Neural cell (in vitro differentiated cells): ENCODE measurements at regions not wholly inside any gene's neighbourhood (a gene's known extent, or its start where the extent isn't known, plus 50 kb on each side); places are given as distances from the start of the nearest gene placed in this dataset.

Experiments used
- H2AFZ ChIP-seq: fragments of 200-600, 300-800 bp; sonication (generic), shearing (Covaris generic); 2 replicates; pipeline ENCODE4 v1.6.0; 2014; ENCODE audit warnings: low read depth, mild to moderate bottlenecking, antibody characterized with exemption, low read length, moderate library complexity
- H3F3A ChIP-seq: fragments of 200-600 bp; shearing (Covaris generic); 2 replicates; pipeline ENCODE4 v1.6.1; 2016; ENCODE audit warnings: mild to moderate bottlenecking, moderate library complexity, mixed read lengths, antibody characterized with exemption, low read length; ENCODE audit not compliant: insufficient read depth, poor library complexity, severe bottlenecking
- H3K27ac ChIP-seq: fragments of 200-600, 300-800 bp; sonication (generic), shearing (Covaris generic); 2 replicates; pipeline ENCODE4 v1.5.1; 2014; ENCODE audit warnings: mild to moderate bottlenecking, low read length, moderate library complexity
- H3K27me3 ChIP-seq: fragments of 300-800, 200-600 bp; sonication (generic), shearing (Covaris generic); 2 replicates; pipeline ENCODE4 v1.6.0; 2014; ENCODE audit warnings: mild to moderate bottlenecking, low read depth, low read length, moderate library complexity; ENCODE audit not compliant: insufficient read depth
- H3K36me3 ChIP-seq: fragments of 300-800, 200-600 bp; sonication (generic), shearing (Covaris generic); 2 replicates; pipeline ENCODE4 v1.5.1; 2014; ENCODE audit warnings: mild to moderate bottlenecking, antibody characterized with exemption, low read length, moderate library complexity; ENCODE audit not compliant: insufficient read depth
- H3K4me2 ChIP-seq: fragments of 300-800, 200-600 bp; sonication (generic), shearing (Covaris generic); 2 replicates; pipeline ENCODE4 v1.6.0; 2014; ENCODE audit warnings: mild to moderate bottlenecking, low read length
- H3K4me3 ChIP-seq: fragments of 300-800, 200-600 bp; sonication (generic), shearing (Covaris generic); 2 replicates; pipeline ENCODE4 v1.5.1; 2014; ENCODE audit warnings: mild to moderate bottlenecking, low read length, moderate library complexity
- H3K79me2 ChIP-seq: fragments of 200-600 bp; shearing (Covaris generic); replicated peaks from 2 replicates; pipeline ENCODE4 v1.6.0; 2014; ENCODE audit warnings: mild to moderate bottlenecking, low read length, moderate library complexity; ENCODE audit not compliant: insufficient read depth
- H3K9ac ChIP-seq: fragments of 300-800, 200-600 bp; sonication (generic), shearing (Covaris generic); 2 replicates; pipeline ENCODE4 v1.6.1; 2016; ENCODE audit warnings: mild to moderate bottlenecking, low read length, mixed read lengths
- H3K9me2 ChIP-seq: fragments of 200-600 bp; shearing (Covaris generic); 2 replicates; pipeline ENCODE4 v1.6.1; 2016; ENCODE audit warnings: mild to moderate bottlenecking, low read length, mixed read lengths; ENCODE audit not compliant: insufficient read depth
- H3K9me3 ChIP-seq: fragments of 200-600, 300-800 bp; sonication (generic), shearing (Covaris generic); 2 replicates; pipeline ENCODE4 v1.6.1; 2016; ENCODE audit warnings: mild to moderate bottlenecking, mixed run types, low read length, moderate library complexity, mixed read lengths
- H4K20me1 ChIP-seq: fragments of 200-600 bp; shearing (Covaris generic); 2 replicates; pipeline ENCODE4 v1.6.1; 2016; ENCODE audit warnings: mild to moderate bottlenecking, mixed run types; ENCODE audit not compliant: insufficient read depth
- CTCF ChIP-seq: fragments of 450-650 bp; IDR thresholded peaks from 2 replicates; pipeline ENCODE4 v1.5.1; 2014; ENCODE audit warnings: antibody characterized with exemption, mild to moderate bottlenecking, moderate library complexity; ENCODE audit not compliant: poor library complexity, severe bottlenecking
- EP300 ChIP-seq: fragments of 450-650 bp; conservative IDR thresholded peaks from 2 replicates; pipeline ENCODE4 v1.6.1; 2014; ENCODE audit warnings: antibody characterized with exemption, mild to moderate bottlenecking, moderate library complexity; ENCODE audit not compliant: poor library complexity, severe bottlenecking
- EZH2 ChIP-seq: fragments of 200-600, 300-800 bp; shearing (Covaris generic), sonication (generic); IDR thresholded peaks from 2 replicates; pipeline ENCODE4 v1.6.1; 2014; ENCODE audit warnings: antibody characterized with exemption, low read length, borderline replicate concordance, mild to moderate bottlenecking; ENCODE audit not compliant: insufficient read depth, poor library complexity, severe bottlenecking
- MXI1 ChIP-seq: fragments of 450-650 bp; conservative IDR thresholded peaks from 2 replicates; pipeline ENCODE4 v1.6.1; 2014; ENCODE audit warnings: antibody characterized with exemption, mild to moderate bottlenecking; ENCODE audit not compliant: poor library complexity, severe bottlenecking
- POLR2AphosphoS5 ChIP-seq: IDR thresholded peaks from 2 replicates; pipeline ENCODE4 v1.6.1; 2012
- RAD21 ChIP-seq: fragments of 450-650 bp; conservative IDR thresholded peaks from 2 replicates; pipeline ENCODE4 v1.6.1; 2014; ENCODE audit warnings: antibody characterized with exemption, mild to moderate bottlenecking, moderate library complexity
- REST ChIP-seq: IDR thresholded peaks from 2 replicates; pipeline ENCODE4 v1.6.1; 2012; ENCODE audit warnings: borderline replicate concordance
- SMC3 ChIP-seq: fragments of 450-650 bp; conservative IDR thresholded peaks from 2 replicates; pipeline ENCODE4 v1.6.1; 2014; ENCODE audit warnings: antibody characterized with exemption, mild to moderate bottlenecking, moderate library complexity; ENCODE audit not compliant: poor library complexity
- TAF1 ChIP-seq: IDR thresholded peaks from 2 replicates; pipeline ENCODE4 v1.6.1; 2012; ENCODE audit warnings: low read depth

- H3K9ac ChIP-seq, result no peak overlapping the region
- no peaks in the 10 kb centered on the region for H3K36me3 ChIP-seq
- H3K27ac ChIP-seq, result no peak overlapping the region
- no peaks in the 10 kb centered on the region for H3K27me3 ChIP-seq
- H3K9me3 ChIP-seq, result no peaks in the 10 kb centered on the region
- no peak overlapping the region for H3K4me2 ChIP-seq
- TF ChIP-seq CTCF, result no peak
- no peak for TF ChIP-seq REST
- TF ChIP-seq EP300, result no peak
- no peak for TF ChIP-seq POLR2AphosphoS5
- TF ChIP-seq RAD21, result no peak
- no peak for TF ChIP-seq SMC3
- no peak for TF ChIP-seq EZH2
- no peak for TF ChIP-seq MXI1
- no peak for TF ChIP-seq TAF1
- no peaks in the 10 kb centered on the region for H4K20me1 ChIP-seq
- H3F3A ChIP-seq, result no peaks in the 10 kb centered on the region
- no peak overlapping the region for H3K4me3 ChIP-seq
- H2AFZ ChIP-seq, result no peak overlapping the region
- H3K79me2 ChIP-seq, result no peaks in the 10 kb centered on the region
- H3K9me2 ChIP-seq, result no peaks in the 10 kb centered on the region
Measured at GRCh38 chr6:82068721-82069120, 178.8 kb downstream of the IBTK start.

GRCh38 chr6:82066991-82067411, 180.5 kb downstream of the IBTK start:
- no peaks in the 10 kb centered on the region for H3K27me3 ChIP-seq
- no peaks in the 10 kb centered on the region for H3K36me3 ChIP-seq
- no peak overlapping the region for H3K4me2 ChIP-seq
- H3K27ac ChIP-seq, result no peak overlapping the region
- H3K9me2 ChIP-seq, result no peaks in the 10 kb centered on the region
- no peaks in the 10 kb centered on the region for H3K9me3 ChIP-seq
- H3K9ac ChIP-seq, result no peak overlapping the region
- TF ChIP-seq MXI1, result no peak
- no peak for TF ChIP-seq EP300
- TF ChIP-seq RAD21, result no peak
- TF ChIP-seq EZH2, result no peak
- no peak for TF ChIP-seq REST
- no peak for TF ChIP-seq CTCF
- TF ChIP-seq SMC3, result no peak
- no peak for TF ChIP-seq POLR2AphosphoS5
- TF ChIP-seq TAF1, result no peak
- no peak overlapping the region for H2AFZ ChIP-seq
- no peaks in the 10 kb centered on the region for H4K20me1 ChIP-seq
- H3K4me3 ChIP-seq, result no peak overlapping the region
- no peaks in the 10 kb centered on the region for H3F3A ChIP-seq
- H3K79me2 ChIP-seq, result no peaks in the 10 kb centered on the region
